ENCODE measurements at regions not wholly inside any gene's neighbourhood (a gene's known extent, or its start where the extent isn't known, plus 50 kb on each side); places are given as distances from the start of the nearest gene placed in this dataset.

GRCh38 chr3:102605153-102605552 lies 170.3 kb downstream of the ZPLD1 start:
- no peak for DNase-seq

- no peak for DNase-seq
Observed at GRCh38 chr3:102608875-102609274, 174.1 kb downstream of the ZPLD1 start.

- DNase-seq: no peak
Observed at GRCh38 chr3:102614021-102614569, 179.3 kb downstream of the ZPLD1 start.

- DNase-seq: no peak
Observed at GRCh38 chr3:102614585-102614984, 179.8 kb downstream of the ZPLD1 start.

GRCh38 chr3:102617381-102617780 lies 182.6 kb downstream of the ZPLD1 start:
- no peak for DNase-seq

GRCh38 chr3:102619361-102619760 lies 184.5 kb downstream of the ZPLD1 start:
- DNase-seq: no peak

GRCh38 chr3:102629943-102630342 lies 195.1 kb downstream of the ZPLD1 start:
- DNase-seq: no peak

GRCh38 chr3:102630531-102630930 lies 195.7 kb downstream of the ZPLD1 start:
- no peak for DNase-seq

GRCh38 chr3:102643546-102643945 lies 208.7 kb downstream of the ZPLD1 start:
- no peak for DNase-seq

GRCh38 chr3:102646557-102646956 lies 211.7 kb downstream of the ZPLD1 start:
- DNase-seq: no peak

- DNase-seq: no peak
Observed at GRCh38 chr3:102660653-102661052, 225.8 kb downstream of the ZPLD1 start.

GRCh38 chr3:102661707-102662497 lies 227.1 kb downstream of the ZPLD1 start:
- DNase-seq: no peak

- DNase-seq: no peak
Observed at GRCh38 chr3:102662498-102662772, 227.6 kb downstream of the ZPLD1 start.

GRCh38 chr3:102664126-102664525 lies 229.3 kb downstream of the ZPLD1 start:
- DNase-seq: no peak

- no peak for DNase-seq
Observed at GRCh38 chr3:102665183-102665582, 230.4 kb downstream of the ZPLD1 start.

GRCh38 chr3:102668247-102668646 lies 233.4 kb downstream of the ZPLD1 start:
- DNase-seq: no peak

GRCh38 chr3:102670986-102671385 lies 236.2 kb downstream of the ZPLD1 start:
- no peak for DNase-seq

GRCh38 chr3:102672305-102672704 lies 237.5 kb downstream of the ZPLD1 start:
- DNase-seq: no peak

GRCh38 chr3:102673271-102674115 lies 238.7 kb downstream of the ZPLD1 start:
- no peak for DNase-seq

- DNase-seq: no peak
Observed at GRCh38 chr3:102674284-102674683, 239.5 kb downstream of the ZPLD1 start.

GRCh38 chr3:102676424-102676823 lies 241.6 kb downstream of the ZPLD1 start:
- DNase-seq: no peak

GRCh38 chr3:102682741-102683140 lies 247.9 kb downstream of the ZPLD1 start:
- no peak for DNase-seq

- DNase-seq: no peak
Observed at GRCh38 chr3:102686792-102687191, 252.0 kb downstream of the ZPLD1 start.

Data from bone marrow (tissue), 2 donors.